ENCODE measurements at regions not wholly inside any gene's neighbourhood (a gene's known extent, or its start where the extent isn't known, plus 50 kb on each side); places are given as distances from the start of the nearest gene placed in this dataset.
"Not testable (repeated sequence)": the region's sequence is repeated elsewhere in the genome, so short reads cannot be mapped to it uniquely, and the experiment has no call there.

- ChIA-PET CTCF (no interaction called here), POLR2A (ENCODE audit: low non-redundant PET) (no interaction called here)
- TF ChIP-seq, protein P1, sequence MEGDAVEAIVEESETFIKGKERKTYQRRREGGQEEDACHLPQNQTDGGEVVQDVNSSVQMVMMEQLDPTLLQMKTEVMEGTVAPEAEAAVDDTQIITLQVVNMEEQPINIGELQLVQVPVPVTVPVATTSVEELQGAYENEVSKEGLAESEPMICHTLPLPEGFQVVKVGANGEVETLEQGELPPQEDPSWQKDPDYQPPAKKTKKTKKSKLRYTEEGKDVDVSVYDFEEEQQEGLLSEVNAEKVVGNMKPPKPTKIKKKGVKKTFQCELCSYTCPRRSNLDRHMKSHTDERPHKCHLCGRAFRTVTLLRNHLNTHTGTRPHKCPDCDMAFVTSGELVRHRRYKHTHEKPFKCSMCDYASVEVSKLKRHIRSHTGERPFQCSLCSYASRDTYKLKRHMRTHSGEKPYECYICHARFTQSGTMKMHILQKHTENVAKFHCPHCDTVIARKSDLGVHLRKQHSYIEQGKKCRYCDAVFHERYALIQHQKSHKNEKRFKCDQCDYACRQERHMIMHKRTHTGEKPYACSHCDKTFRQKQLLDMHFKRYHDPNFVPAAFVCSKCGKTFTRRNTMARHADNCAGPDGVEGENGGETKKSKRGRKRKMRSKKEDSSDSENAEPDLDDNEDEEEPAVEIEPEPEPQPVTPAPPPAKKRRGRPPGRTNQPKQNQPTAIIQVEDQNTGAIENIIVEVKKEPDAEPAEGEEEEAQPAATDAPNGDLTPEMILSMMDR (conservative IDR thresholded peaks at IDR 0.05; ENCODE audit: low read depth) = no peak
- DNase-seq (ENCODE audit: low spot score) = no peak
- H3K27ac ChIP-seq = no peak overlapping the region
Observed at GRCh38 chr6:51214442-51214841, 395.8 kb downstream of the TFAP2B start.

GRCh38 chr6:51218181-51218580, 399.5 kb downstream of the TFAP2B start:
- POLR2A ChIA-PET (ENCODE audit: low non-redundant PET) = no interaction called here
- DNase-seq (ENCODE audit: low spot score) = no peak
- TF ChIP-seq, protein P1 (conservative IDR thresholded peaks at IDR 0.05; ENCODE audit: low read depth) = no peak
- CTCF ChIA-PET = interaction anchor here (0.6 kb wide), 1 partner anchor 133 kb away, joined by 4 read pairs; no protein-coding TSS in a partner anchor
- H3K27ac ChIP-seq = no peak overlapping the region

- POLR2A ChIA-PET (ENCODE audit: low non-redundant PET); DNase-seq (ENCODE audit: low spot score); CTCF ChIA-PET; H3K27ac ChIP-seq: not testable (repeated sequence)
Observed at GRCh38 chr6:51224580-51225240, 406.0 kb downstream of the TFAP2B start.

GRCh38 chr6:51241376-51241775, 422.7 kb downstream of the TFAP2B start:
- ChIA-PET POLR2A (ENCODE audit: low non-redundant PET) (no interaction called here), CTCF (no interaction called here)
- no peak for DNase-seq (ENCODE audit: low spot score)
- TF ChIP-seq, protein P1 (conservative IDR thresholded peaks at IDR 0.05; ENCODE audit: low read depth) = no peak
- H3K27ac ChIP-seq = no peak overlapping the region

DNA sequence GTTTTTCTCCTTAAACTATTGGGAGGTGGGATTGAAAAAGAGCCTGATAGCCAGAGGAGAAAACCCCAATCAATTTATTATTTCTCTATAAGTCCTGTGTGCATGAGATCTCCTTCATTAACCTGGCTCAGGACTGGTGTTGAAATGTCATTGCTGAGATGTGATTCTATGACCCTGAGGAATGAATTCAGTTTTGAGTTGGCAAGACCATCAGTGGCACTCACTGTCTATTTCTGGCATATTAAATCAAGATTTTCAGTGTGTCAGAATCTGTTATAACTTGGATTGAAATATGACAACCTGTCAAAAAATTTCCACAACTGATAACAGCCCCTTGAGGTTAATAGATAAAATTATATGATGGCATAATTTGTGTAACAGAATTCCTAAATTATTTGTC, 431.1 kb downstream of the TFAP2B start:
- TF ChIP-seq, protein P1 (conservative IDR thresholded peaks at IDR 0.05; ENCODE audit: low read depth) = no peak
- ChIA-PET CTCF (no interaction called here), POLR2A (ENCODE audit: low non-redundant PET) (no interaction called here)
- no peak overlapping the region for H3K27ac ChIP-seq
- no peak for DNase-seq (ENCODE audit: low spot score)

- no peak for DNase-seq (ENCODE audit: low spot score)
- H3K27ac ChIP-seq = no peak overlapping the region
- TF ChIP-seq, protein P1 (conservative IDR thresholded peaks at IDR 0.05; ENCODE audit: low read depth) = no peak
- CTCF ChIA-PET = no interaction called here
- POLR2A ChIA-PET (ENCODE audit: low non-redundant PET) = no interaction called here
Observed at GRCh38 chr6:51250317-51250716, 431.6 kb downstream of the TFAP2B start.

GRCh38 chr6:51257938-51258337, 439.3 kb downstream of the TFAP2B start:
- DNase-seq (ENCODE audit: low spot score) = no peak
- POLR2A ChIA-PET (ENCODE audit: low non-redundant PET) = no interaction called here
- TF ChIP-seq, protein P1 (conservative IDR thresholded peaks at IDR 0.05; ENCODE audit: low read depth) = no peak
- CTCF ChIA-PET = no interaction called here
- no peak overlapping the region for H3K27ac ChIP-seq
